GM21381 (cell line): ENCODE measurements at regions not wholly inside any gene's neighbourhood (a gene's known extent, or its start where the extent isn't known, plus 50 kb on each side); places are given as distances from the start of the nearest gene placed in this dataset.

Source experiments
- ATAC-seq: cut with Tn5 transposase; IDR thresholded peaks from one replicate; pipeline ENCODE4 v1.9.1; 2021; ENCODE audit warnings: mild to moderate bottlenecking, moderate library complexity; ENCODE audit not compliant: unreplicated experiment

DNA sequence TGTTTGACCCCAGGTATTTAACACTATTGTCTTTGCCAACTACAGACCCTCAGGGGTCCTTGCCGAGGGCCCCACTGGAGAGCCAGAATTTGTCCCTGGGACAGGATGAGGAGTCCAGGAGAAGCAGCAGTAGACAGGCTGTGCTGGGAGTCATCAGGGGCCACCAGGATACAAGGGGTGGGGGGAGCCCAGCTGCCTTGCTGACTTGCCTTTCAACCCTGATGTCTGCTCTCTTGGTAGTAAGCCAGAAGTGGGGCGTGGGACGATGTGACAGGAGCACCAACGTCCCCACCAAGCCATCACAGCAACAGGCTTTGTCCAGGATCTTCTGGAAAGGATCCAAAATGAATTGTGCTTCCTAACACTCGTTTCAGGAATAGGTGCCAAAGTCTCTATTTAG is 62.4 kb upstream of the CDCA7L start:
- no peak for ATAC-seq

DNA sequence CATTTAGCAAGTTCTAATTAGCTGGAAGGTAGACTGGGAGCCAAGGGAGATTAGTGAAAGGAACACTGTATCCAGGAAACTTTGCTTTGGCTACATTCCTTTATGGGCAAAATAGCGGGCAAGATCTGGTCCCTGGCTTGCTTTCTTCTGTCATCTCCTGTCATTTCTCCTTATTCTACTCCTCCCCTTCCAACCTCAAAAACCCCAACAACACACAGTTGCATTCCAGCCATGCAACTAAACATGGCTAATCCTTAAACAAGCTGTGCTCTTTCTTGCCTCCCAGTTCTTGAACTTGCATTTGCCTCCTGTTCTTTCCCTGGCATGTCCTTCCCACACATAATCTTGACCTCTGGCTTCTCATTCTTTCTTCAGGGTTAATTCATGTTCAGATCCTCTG is 59.5 kb upstream of the CDCA7L start:
- no peak for ATAC-seq

DNA sequence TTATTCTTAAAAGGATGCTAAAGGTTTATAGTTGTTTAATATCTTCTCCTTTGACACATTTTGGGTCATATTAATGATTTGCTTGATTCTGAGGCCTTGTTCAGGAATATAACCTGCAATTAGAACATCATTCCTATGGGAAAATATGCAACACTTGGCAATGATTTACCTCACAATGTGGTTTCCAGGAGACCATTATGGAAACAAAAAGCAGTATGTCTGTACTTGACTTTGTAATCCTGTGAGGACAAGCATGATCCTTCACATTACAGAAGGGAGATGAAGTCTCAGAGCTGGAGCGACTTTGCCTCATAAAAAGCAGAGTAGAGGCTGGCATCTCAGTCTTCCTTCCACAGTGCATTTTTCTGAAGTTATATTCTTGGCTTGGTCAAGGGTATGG is 57.0 kb upstream of the CDCA7L start:
- no peak for ATAC-seq

DNA sequence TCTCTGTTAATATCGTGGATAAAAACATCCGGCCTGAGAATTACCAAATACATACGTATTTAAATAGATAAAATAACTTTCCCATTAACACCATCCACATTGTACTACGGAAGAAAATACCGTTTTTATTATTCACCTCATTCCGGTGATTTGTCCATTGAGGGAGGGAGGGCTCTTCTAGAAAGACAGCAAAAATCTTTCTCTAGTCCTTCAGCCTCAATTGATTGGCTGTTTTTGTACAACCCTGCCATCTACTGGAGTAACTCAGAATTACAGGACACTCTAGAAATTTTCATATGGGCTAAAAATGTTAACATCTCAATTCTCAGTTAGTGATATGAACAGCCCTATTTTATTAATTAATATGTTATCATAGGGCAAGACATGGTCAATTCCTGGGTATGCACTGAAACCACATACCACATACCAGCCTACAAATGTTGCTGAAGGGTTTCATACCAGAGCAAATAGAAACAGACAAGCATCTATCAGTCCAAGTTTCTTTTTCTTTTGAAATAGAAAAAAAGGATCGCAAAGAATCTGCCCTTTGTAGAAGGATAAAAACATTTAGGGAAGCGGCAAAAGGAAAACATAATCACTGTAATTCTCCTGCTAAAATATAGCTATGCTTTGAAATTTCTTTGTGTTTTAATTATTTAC is 55.8 kb upstream of the CDCA7L start:
- peak; percentile 62 for ATAC-seq

DNA sequence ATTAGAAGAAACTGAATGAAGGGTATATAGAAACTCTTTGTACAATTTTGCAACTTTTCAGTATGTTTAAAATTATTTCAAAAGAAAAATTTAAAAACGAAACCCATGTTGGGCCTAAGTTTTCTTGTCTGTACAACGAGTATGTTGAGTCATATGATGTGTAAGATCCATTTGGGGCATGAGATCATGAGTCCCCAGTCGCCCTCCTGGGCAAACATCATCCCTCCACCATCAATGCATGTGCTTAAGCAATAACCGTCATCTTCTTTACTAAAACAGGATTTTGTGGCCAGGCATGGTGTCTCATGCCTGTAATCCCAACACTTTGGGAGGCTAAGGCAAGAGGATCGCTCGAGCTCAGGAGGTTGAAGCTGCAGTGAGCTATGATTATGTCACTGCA is 54.2 kb upstream of the CDCA7L start:
- no peak for ATAC-seq

DNA sequence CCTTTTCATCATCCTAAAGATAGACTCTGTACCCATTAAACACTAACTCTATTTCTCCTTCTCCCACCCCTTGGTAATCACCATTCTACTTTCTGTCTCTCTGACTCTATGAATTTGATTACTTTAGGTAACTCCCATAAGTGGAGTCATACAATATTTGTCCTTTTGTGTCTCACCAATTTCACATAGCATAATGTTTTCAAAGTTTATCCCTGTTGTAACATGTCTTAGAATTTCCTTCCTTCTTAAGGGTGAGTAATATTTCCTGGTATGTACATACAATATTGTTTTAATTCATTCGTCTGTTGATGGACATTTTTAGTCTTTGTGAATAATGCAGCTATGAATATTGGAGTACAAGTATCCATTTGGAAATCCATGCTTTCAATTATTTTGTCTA is 50.9 kb upstream of the CDCA7L start:
- ATAC-seq: no peak
